ENCODE measurements at regions not wholly inside any gene's neighbourhood (a gene's known extent, or its start where the extent isn't known, plus 50 kb on each side); places are given as distances from the start of the nearest gene placed in this dataset.
"Not testable (repeated sequence)": the region's sequence is repeated elsewhere in the genome, so short reads cannot be mapped to it uniquely, and the experiment has no call there.

GRCh38 chr2:192469612-192470011 is 274.9 kb upstream of the TMEFF2 start:
- peak in 1 of 3 donors; percentile 16 for DNase-seq

- DNase-seq, result no peak
Measured at GRCh38 chr2:192467953-192468660, 273.4 kb upstream of the TMEFF2 start.

- no peak for DNase-seq
Measured at GRCh38 chr2:192465141-192465540, 270.4 kb upstream of the TMEFF2 start.

- no peak for DNase-seq
Measured at GRCh38 chr2:192459422-192459821, 264.7 kb upstream of the TMEFF2 start.

- peak in 1 of 3 donors; percentile 13 for DNase-seq
Measured at GRCh38 chr2:192448881-192449280, 254.1 kb upstream of the TMEFF2 start.

- no peak for DNase-seq
Measured at GRCh38 chr2:192444286-192444838, 249.6 kb upstream of the TMEFF2 start.

- DNase-seq, result peak; percentile 42 to 72 (median 53)
Measured at GRCh38 chr2:192443831-192444230, 249.1 kb upstream of the TMEFF2 start.

- no peak for DNase-seq
Measured at GRCh38 chr2:192438239-192438638, 243.5 kb upstream of the TMEFF2 start.

- DNase-seq, result no peak
Measured at GRCh38 chr2:192437653-192438052, 242.9 kb upstream of the TMEFF2 start.

GRCh38 chr2:192424243-192424642 is 229.5 kb upstream of the TMEFF2 start:
- DNase-seq, result no peak

GRCh38 chr2:192419786-192420185 is 225.1 kb upstream of the TMEFF2 start:
- peak; percentile 13 to 72 (median 24) for DNase-seq

GRCh38 chr2:192416060-192416459 is 221.3 kb upstream of the TMEFF2 start:
- DNase-seq, result peak in 2 of 3 donors; percentile 14 to 29

GRCh38 chr2:192414794-192415193 is 220.1 kb upstream of the TMEFF2 start:
- no peak for DNase-seq

GRCh38 chr2:192413812-192414681 is 219.3 kb upstream of the TMEFF2 start:
- no peak for DNase-seq

- DNase-seq, result not testable (repeated sequence)
Measured at GRCh38 chr2:192412866-192413265, 218.1 kb upstream of the TMEFF2 start.

- DNase-seq, result no peak
Measured at GRCh38 chr2:192412394-192412793, 217.7 kb upstream of the TMEFF2 start.

- no peak for DNase-seq
Measured at GRCh38 chr2:192411755-192412154, 217.0 kb upstream of the TMEFF2 start.

GRCh38 chr2:192410319-192410718 is 215.6 kb upstream of the TMEFF2 start:
- DNase-seq, result no peak

- no peak for DNase-seq
Measured at GRCh38 chr2:192407692-192408091, 213.0 kb upstream of the TMEFF2 start.

GRCh38 chr2:192398236-192398635 is 203.5 kb upstream of the TMEFF2 start:
- no peak for DNase-seq

- no peak for DNase-seq
Measured at GRCh38 chr2:192394605-192395004, 199.9 kb upstream of the TMEFF2 start.

- DNase-seq, result no peak
Measured at GRCh38 chr2:192391041-192391440, 196.3 kb upstream of the TMEFF2 start.

GRCh38 chr2:192390401-192390800 is 195.7 kb upstream of the TMEFF2 start:
- DNase-seq, result no peak
